EL (cell line): ENCODE measurements at regions not wholly inside any gene's neighbourhood (a gene's known extent, or its start where the extent isn't known, plus 50 kb on each side); places are given as distances from the start of the nearest gene placed in this dataset.

Experiments
- DNase-seq: peaks from one replicate; pipeline ENCODE4 v3.0.0-alpha.2; 2016

DNA sequence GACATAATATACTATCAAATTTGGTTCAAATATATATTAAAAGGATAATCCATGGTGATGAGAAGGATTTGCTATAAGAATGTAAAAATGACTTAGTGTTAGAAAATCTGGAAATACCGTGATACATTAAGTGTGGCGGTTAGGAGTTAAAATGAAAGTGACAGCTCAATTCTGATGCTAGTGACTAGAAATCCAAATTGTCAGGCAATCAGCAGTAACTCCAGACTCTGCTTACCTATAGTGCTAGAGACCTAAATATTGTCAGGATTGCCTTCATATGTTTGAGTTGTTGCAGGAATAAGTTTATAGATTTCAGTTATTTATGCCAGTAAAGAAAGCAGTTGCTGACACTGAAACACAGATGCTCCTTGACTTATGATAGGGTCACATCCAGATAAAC lies 737.4 kb downstream of the MRPL39 start:
- no peak for DNase-seq

DNA sequence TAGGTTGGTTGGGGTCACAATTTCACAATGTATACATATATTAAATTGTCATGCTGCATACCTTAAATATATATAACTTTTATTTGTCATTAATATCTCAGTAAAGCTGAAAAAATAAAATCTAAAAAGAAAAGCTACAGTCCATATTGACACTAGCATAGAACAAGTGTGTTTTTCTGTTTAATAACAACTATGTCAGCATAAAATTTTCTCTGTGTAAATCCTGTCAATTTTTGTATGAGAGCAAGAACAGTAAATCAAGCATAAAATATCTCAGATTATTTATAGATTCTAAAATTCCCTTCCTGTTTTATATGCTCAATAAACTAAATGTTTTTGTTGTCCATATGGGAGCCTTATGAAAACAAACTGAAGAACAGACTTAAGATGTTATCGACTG lies 739.2 kb downstream of the MRPL39 start:
- no peak for DNase-seq

- no peak for DNase-seq
These were observed 745.8 kb downstream of the MRPL39 start for GRCh38 chr21:24861471-24861870.

- no peak for DNase-seq
These were observed 751.0 kb downstream of the MRPL39 start for GRCh38 chr21:24856326-24856725.

DNA sequence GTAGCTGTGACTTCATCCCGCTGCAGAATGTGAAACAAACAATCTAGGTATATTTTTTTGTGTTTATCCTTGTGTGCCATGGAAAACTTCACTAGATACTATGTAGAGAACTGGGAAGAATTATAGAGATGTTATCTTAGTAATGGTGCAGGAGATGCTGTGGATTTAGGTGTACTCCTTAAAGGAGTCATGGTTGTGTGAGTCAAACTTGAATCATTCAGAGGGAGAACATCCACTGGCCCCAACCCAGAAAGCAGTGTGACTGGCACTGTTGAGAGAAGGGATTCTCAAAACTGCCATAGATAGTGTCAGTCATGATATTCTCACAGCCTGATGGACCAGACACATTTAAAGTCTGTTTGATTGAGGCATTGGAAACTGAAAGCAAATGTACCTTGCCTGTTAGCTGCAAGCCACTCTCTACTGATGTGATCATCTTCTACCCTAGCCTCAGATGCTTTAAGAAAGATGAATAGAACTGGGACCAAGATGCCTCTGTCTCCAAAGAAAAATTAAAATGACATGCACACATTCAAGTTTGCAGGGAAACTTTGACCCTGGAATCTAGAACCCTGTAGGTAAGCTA lies 754.6 kb downstream of the MRPL39 start:
- no peak for DNase-seq

DNA sequence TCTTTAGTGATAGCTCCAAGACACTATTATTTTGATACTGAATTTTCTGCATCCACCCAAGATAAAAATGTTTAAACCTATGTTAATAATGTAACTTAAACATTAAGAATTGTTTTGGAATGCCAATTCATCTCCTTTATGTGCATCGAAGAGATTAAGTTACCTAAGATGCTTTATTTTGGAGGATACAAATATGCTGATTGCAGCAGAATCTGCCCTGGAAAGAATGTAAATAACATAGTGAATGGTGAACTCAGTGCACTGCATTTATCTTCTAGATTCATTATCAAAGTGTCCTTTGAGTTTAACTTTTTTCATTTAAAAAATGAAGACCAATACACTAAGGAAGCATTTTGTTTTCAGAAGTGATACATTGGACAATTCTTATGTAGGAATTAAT lies 757.2 kb downstream of the MRPL39 start:
- no peak for DNase-seq

- DNase-seq, result no peak
These were observed 762.6 kb downstream of the MRPL39 start for GRCh38 chr21:24844671-24845070.

DNA sequence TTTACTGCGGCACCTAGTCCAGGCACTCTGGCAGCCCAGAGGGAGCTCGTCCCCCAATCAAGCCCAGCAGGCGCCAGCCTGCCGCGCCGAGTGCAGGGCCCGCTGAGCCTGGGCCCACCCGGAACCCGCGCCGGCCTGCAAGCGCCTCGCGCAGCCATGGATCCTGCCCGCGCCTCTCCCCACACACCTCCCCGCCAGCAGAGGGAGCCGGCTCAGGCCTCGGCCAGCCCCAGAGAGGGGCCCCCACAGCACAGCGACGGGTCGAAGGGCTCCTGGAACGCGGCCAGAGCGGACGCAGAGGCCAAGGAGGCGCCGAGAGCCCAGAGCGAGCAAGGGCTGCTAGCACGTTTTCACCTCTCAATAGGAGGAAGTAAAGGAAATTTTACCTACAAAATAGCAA lies 767.0 kb downstream of the MRPL39 start:
- DNase-seq, result no peak

- no peak for DNase-seq
These were observed 774.3 kb downstream of the MRPL39 start for GRCh38 chr21:24832961-24833360.

DNA sequence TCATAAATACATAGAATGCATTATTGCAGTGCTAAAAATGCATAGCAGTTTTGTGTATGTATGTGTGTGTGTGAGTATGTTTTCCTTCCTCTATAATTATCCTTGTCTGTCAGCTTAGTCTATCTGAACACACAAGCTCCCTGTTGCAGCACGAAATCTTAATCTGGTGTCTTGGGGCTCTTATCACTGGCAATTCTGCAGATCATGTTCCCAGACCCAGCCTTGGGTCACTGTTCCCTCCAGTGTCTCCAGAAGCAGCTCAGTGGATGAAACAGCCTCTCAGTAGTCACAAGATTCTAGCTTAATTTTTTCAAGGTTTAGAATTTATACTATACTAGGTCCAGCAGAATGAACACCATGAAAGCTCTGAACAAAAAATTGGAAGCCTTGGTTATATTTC lies 777.9 kb downstream of the MRPL39 start:
- no peak for DNase-seq

DNA sequence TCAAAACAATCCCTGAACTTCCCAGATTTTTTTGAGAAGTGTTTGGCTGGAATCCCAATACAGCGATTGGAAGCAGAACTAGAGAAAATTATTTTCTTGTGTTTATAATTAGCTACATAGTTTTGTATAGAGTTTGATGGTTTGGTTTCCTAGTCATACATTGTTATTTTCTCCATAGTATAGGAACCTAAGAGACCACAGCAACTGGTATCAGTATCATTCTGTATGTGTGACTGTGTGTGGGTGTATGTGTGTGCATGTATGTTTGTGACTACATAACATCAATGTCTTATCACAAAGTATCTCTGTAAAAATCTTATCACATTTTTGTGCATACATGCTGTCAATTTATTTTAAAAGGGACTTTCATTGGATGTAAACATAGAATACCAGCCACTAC lies 780.5 kb downstream of the MRPL39 start:
- no peak for DNase-seq

GRCh38 chr21:24825348-24825747 lies 781.9 kb downstream of the MRPL39 start:
- no peak for DNase-seq

- no peak for DNase-seq
These were observed 783.1 kb downstream of the MRPL39 start for GRCh38 chr21:24824209-24824608.

GRCh38 chr21:24823247-24823646 lies 784.0 kb downstream of the MRPL39 start:
- no peak for DNase-seq

GRCh38 chr21:24785033-24785432 lies 822.2 kb downstream of the MRPL39 start:
- no peak for DNase-seq

- no peak for DNase-seq
These were observed 826.1 kb downstream of the MRPL39 start for GRCh38 chr21:24781146-24781545.

GRCh38 chr21:24759348-24760075 lies 847.8 kb downstream of the MRPL39 start:
- DNase-seq, result no peak

GRCh38 chr21:24738063-24738462 lies 869.2 kb downstream of the MRPL39 start:
- DNase-seq, result no peak

DNA sequence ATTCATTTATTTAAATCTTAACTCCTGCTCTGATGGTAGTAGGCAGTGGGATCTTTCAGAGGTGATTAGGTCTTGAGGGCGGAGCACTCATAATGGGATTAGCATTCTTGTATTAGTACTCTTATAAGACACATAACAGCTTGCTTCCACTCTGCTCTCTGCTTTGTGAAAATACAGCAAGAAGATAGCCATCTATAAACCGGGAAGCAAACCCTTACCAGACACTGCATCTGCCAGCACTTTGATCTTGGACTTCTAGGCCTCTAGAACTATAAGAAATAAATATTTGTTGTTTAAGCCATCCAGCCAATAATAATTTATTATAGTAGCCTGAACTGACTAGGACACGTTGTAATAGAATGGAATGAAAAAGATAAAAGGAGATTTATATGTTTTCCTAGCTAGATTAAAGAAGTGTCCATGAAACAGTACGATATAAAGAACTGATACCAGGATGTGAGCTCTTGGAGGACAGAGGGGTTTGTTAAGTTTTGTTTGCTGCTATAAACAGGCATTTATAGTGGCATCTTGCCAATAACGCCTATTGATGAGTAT lies 869.9 kb downstream of the MRPL39 start:
- no peak for DNase-seq

DNA sequence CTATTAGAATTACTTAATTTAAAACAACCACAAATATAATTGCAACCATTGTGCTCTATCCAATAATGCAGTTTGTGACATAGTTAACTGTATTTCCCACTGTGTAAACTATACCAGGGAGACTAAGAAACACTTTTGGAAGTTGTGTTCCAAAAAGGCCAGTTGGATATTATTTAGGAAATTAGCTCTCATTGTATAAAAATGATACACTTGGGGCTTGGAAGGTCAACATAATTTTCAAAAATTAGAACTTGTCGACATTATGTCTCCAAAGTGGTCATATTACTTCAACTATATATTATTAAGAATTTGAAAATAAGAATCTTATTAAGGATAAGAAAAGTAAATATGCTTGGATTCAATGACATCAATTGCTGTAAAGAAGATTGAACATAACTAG lies 876.6 kb downstream of the MRPL39 start:
- no peak for DNase-seq

DNA sequence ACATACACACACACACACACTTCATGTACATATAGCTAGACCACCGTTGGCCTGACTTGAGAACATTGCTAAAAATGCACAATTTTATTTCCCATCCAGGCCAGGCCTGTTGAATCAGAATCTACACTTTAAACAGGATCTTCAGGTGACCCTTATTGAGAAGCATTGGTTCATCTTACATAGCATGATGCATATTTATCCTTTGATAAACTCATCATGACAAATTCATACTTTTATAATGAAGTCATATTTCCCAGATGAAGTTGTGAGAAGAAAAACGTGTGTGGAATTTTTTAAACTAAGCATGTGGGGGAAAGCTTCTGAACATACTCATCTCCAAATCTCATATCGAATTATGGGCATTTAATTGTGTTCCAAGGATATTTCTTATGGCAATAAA lies 877.7 kb downstream of the MRPL39 start:
- no peak for DNase-seq

GRCh38 chr21:24727803-24728440 lies 879.4 kb downstream of the MRPL39 start:
- DNase-seq, result no peak

- DNase-seq, result no peak
These were observed 890.9 kb downstream of the MRPL39 start for GRCh38 chr21:24716281-24716918.
